ENCODE measurements at regions not wholly inside any gene's neighbourhood (a gene's known extent, or its start where the extent isn't known, plus 50 kb on each side); places are given as distances from the start of the nearest gene placed in this dataset.
"Not testable (repeated sequence)": the region's sequence is repeated elsewhere in the genome, so short reads cannot be mapped to it uniquely, and the experiment has no call there.

GRCh38 chr2:125371867-125372266 is 1284.1 kb upstream of the GYPC start:
- DNase-seq: no peak

DNA sequence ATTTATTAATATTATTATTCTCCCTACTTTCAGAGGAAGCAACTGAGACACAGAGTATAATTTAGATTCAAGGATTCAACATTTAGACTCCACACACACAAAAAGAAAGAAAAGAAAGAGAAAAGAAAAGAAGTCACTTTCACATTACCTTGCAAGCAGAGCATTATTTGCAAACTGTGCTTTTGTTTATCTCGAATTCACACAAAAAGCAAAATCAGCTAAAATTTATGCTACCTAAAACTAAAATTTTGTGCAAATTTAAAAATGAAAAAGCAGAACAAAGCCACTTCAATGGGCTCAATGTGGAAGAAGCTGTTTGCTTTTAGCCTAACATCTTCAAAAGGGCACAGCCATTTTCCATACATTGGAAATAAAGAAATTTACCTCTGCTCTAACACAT is 1282.7 kb upstream of the GYPC start:
- no peak for DNase-seq

DNA sequence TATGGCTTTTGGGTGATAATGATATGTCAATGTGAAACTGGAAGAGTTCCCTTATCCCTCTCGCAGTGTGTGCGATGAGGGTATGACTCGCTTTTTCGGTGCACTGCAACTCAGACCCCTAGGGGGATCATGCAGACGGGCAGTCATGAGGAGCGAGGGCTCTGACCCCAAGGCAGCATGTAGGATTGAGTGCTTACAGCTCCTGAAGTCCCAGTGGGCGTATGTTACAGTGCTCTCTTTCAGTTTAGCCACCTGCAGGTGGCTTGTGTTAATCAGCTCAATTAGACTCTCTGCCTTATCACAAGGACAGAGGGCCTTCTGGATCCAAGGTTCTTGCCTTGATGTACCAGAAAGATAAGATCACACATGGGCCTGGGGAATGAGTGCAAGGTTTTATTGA is 1269.9 kb upstream of the GYPC start:
- DNase-seq: no peak

- no peak for DNase-seq
Measured at GRCh38 chr2:125397535-125398251, 1258.3 kb upstream of the GYPC start.

- no peak for DNase-seq
Measured at GRCh38 chr2:125398738-125399524, 1257.0 kb upstream of the GYPC start.

DNA sequence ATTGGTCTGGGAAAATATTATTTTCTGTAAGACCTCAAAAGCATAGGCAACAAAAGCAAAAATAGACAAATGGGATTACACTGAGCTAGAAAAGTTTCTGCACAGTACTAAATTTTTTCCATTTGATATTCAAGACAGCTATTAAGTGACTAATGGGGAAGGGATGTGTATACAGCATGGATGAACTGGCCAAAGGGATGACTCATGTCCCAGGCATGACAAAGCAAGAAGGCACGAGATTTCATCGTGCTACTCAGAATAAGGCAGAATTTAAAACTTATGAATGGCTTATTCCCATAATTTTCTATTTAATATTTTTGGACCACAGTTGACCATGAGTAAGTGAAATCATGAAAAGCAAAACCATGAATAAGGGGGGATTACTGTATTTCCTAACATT is 1250.1 kb upstream of the GYPC start:
- DNase-seq: no peak

DNA sequence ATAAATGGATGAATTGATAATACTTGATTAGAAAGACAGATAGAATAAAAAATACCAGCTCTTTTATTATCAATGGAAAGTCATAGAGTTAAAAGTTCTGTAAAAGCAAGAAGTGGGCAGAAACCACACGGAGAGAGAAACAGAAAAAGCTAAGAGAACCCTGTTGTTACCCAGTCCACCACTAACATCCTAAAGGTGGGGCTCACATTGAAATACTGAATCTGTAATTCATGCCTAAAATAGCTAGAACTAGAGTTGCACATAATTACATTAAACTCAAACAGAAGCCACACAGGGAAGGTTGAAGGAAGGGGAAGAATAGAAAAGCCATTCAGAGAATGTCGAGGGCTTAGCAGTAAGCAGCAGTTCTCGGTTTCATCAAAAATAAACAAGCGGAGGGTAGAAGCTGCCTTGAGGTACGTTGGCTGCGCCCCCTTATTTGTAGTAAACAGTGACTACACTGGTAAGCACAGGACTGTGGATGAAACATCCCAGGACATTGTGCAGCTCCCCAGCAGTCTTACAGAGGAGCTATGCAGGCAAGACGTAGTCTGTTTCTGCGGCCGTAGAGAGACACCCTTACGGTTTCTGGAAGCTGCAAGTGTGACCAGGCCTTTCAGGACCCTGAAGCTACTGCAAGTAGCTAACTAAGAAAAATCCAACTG is 1247.0 kb upstream of the GYPC start:
- no peak for DNase-seq

- no peak for DNase-seq
Measured at GRCh38 chr2:125418483-125418882, 1237.5 kb upstream of the GYPC start.

- not testable (repeated sequence) for DNase-seq
Measured at GRCh38 chr2:125422198-125422770, 1233.7 kb upstream of the GYPC start.

DNA sequence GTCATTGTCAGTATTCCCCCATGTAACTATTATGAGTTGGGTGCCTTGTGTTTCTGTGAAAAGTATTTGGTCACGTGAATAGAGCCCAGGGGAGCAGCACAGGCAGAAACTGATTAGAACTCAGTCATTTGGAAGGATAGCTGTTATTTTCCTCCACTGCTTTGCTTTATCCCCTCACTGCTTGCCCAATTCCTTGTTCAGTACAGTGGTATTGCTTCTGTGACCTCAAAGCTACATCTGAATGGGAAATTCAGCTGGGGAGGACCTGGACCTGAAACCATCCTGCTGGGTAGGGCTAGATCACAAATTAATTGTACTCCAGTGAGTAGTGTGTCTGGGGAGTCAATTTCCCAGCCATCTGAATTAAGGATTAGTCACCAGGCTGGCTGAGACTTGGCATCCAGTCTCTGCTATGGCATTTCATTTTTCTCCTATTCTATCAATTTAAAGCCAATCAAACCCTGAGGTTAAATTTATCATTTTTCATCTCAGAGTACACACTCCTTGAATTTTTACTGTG is 1231.6 kb upstream of the GYPC start:
- DNase-seq: no peak

DNA sequence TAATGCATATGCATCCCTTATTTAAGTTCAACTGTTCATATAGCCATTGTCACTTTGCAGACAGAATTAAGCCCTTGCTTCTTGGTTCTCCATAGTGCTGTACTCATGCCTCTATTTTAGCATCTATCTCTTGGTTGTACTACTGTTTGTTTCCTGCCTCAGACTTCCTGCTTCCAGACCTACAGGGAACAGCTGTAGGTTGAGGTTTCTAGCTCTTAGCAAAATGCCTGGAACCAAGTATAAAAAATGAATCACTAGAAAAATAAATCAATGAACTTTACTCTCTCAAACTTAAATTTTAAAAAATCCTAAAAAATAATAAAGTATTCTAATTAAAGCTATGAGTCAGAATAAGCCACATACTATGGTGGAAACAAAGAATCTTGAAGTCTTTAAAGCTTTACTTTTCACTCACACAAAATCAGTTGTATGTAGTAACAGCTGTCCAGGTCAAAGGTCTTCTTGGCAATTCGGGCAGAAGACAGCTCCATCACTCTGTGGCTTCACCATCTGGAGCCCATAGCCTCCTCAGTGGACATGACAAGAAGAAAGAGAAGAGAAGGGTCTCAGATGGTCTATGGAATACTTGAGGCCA is 1228.1 kb upstream of the GYPC start:
- DNase-seq: peak in 1 of 2 experiments; percentile 12

- DNase-seq: no peak
Measured at GRCh38 chr2:125444106-125444505, 1211.9 kb upstream of the GYPC start.

DNA sequence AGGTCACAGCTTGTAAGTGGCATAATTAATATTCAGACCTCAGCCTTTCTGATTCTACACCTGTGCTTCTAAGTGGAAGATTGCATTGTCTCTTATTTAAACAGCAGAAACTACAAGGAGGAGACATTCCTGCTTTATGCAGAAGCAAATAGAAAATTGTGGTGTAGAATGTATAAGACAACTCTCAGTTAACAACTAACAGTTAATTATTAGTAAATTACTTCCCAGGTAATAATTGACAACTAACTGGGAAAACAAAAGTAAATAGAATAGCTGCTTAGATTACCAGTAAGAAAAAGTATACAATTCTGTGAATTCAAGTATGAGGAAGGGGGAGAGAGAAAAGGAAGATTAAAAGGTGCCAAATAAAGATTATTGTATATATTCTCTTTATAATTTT is 1210.5 kb upstream of the GYPC start:
- DNase-seq: no peak

- DNase-seq: no peak
Measured at GRCh38 chr2:125450092-125450491, 1205.9 kb upstream of the GYPC start.

GRCh38 chr2:125455110-125455509 is 1200.8 kb upstream of the GYPC start:
- DNase-seq: no peak

DNA sequence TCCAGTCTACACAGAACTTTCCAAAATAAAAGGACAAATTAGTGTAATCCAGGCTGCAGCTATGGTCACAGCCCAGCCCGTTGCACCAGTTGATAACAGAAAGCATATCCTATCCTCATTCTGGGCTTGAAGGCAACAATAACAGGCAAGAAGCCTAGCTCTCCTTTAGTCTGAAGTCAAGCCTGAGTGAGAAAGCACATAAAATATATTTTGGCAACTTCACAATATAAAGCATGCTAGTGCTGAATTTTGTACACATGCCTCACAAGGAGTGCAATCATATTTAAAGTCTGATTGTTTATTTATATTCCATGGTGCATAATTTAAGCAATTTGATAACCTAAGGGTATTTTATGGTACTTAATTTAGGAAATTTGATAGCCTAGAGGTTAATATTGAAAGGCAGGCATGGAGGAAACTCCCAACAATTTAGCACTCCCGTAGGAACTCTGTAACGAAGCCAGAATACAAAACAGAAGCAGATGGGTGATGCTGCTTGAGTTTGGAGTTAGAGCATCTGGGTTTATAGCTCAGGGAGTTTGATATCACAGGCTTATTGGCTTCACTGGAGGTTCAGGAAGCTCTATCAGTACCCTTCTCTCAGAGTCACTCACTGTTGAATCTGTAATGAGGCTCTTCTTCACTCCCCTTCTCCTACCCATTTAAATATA is 1199.1 kb upstream of the GYPC start:
- no peak for DNase-seq

DNA sequence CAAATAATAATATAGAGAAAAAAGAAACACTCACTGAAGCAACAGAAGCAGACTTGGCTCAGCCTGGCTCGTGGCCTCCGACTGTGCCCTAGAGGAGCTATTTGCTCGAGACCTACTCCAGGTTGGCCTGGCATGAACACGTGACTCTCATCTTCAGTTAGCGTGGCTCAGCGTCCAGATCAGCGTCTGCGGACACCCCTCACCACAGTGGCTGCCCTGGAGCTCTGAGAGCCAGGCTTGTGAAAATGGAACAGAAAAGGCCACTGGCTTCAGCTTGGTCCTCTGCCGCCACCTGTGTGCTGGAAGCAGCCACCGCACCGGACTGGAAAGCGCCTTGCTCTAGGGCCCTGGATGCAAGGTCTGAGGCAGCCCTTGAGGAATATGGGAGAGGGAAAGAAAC is 1184.0 kb upstream of the GYPC start:
- peak; percentile 12 to 28 for DNase-seq

DNA sequence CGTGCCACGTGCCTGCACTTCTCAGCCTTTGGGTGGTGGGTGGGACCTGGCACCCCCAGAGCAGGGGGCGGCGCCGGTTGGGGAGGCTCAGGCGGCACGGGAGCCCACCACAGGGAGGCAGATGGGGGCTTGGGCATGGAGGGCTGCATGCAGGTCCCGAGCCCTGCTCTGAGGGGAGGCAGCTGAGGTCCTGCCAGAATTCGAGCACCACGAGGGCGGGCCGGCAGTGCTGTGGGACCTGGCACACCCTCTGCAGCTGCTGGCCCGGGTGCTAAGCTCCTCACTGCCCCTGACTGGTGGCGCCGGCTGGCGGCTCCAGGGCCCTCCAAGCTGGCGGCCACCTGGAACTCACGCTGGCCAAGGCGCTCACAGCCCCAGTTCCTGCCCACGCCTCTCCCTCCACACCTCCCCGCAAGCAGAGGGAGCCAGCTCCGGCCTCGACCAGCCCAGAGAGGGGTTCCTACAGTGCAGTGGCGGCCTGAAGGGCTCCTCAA is 1176.8 kb upstream of the GYPC start:
- no peak for DNase-seq

- DNase-seq: no peak
Measured at GRCh38 chr2:125490308-125490707, 1165.7 kb upstream of the GYPC start.

DNA sequence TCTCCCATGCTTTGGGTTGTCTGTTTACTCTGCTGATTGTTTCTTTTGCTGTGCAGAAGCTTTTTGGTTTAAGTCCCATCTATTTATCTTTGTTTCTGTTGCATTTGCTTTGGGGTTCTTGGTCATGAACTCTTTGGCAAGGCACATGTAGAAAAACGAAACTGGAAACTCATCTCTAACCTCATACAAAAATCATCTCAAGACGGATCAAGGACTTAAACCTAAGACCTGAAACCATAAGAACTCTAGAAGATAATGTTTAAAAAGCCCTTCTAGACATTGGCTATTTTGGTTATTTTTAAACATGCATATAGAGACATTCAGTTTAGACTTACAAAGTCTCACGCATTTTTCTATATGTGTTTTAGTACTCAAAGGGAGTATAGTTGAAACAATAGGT is 1164.3 kb upstream of the GYPC start:
- no peak for DNase-seq

DNA sequence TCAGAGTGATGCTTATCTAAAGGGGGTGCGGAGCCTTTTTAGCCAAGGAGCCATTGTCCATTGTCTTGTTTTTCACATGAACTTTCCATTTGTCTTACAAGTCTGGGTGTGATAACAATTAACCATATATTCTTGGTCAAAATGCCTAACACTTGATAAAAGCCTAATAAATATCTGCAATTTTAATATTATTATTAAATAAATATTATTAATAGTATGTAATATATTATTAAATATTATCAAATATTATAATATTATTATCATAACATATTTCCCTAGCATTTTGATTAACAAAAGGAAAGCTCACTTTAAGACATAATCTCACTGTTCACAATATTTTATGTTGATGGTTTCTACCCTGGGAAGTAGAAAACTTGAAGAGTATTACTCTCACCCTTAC is 1143.6 kb upstream of the GYPC start:
- no peak for DNase-seq

GRCh38 chr2:125516496-125517109 is 1139.4 kb upstream of the GYPC start:
- peak; percentile 57 to 61 for DNase-seq

All from Kasumi-1 (cell line).